D721Med (cell line): ENCODE measurements at regions not wholly inside any gene's neighbourhood (a gene's known extent, or its start where the extent isn't known, plus 50 kb on each side); places are given as distances from the start of the nearest gene placed in this dataset.
A peak's percentile ranks its signal among the peaks of the same experiment; 100 is the strongest.

Experiments
- DNase-seq: peaks from one replicate; pipeline ENCODE4 v3.0.0; 2011; ENCODE audit warnings: low spot score; ENCODE audit not compliant: insufficient read length
- FAIRE-seq: peaks from 2 replicates; lab custom pipeline; 2011; peaks lifted over from hg19 to GRCh38; lab: Jason Lieb, UNC
- TF ChIP-seq, protein P1 (sequence below): IDR thresholded peaks from 2 replicates; pipeline ENCODE4 v1.5.1; 2012; ENCODE audit warnings: mild to moderate bottlenecking, control low read depth; ENCODE audit not compliant: insufficient read depth; ENCODE audit errors: missing control alignments

DNA sequence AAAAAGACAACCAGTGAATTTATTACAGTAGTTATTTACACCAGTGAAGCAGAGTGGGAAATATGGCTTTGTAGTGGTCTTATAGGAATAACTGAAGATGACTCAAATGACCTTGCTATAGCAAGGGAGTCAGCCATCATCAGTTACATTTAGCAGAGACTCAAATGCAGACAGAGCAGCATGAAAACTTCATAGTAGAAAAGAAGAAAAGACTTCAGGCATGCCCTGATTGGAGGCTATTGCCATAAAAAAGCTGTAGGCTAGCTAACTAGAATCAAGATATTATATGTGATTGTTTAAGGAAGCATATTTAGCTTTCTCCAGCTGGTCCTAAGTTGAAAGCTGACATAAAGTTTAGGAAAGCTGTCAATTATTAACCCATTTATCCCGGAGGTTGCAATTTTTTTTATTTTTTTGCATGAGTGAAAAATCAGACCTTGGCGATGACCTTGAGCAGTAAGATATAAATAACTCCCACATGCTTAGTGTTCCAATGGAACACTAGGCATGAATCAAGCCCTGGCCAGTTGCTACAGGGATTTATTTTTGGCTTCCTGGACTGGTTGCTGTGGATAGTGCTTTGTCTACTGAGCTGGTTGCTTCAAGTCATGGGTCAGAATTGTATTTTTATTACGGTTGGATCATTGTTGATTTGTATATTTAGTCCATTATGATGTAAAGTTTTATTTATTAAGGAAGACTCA lies 675.6 kb upstream of the VRK2 start:
- no peak for DNase-seq
- TF ChIP-seq, protein P1, sequence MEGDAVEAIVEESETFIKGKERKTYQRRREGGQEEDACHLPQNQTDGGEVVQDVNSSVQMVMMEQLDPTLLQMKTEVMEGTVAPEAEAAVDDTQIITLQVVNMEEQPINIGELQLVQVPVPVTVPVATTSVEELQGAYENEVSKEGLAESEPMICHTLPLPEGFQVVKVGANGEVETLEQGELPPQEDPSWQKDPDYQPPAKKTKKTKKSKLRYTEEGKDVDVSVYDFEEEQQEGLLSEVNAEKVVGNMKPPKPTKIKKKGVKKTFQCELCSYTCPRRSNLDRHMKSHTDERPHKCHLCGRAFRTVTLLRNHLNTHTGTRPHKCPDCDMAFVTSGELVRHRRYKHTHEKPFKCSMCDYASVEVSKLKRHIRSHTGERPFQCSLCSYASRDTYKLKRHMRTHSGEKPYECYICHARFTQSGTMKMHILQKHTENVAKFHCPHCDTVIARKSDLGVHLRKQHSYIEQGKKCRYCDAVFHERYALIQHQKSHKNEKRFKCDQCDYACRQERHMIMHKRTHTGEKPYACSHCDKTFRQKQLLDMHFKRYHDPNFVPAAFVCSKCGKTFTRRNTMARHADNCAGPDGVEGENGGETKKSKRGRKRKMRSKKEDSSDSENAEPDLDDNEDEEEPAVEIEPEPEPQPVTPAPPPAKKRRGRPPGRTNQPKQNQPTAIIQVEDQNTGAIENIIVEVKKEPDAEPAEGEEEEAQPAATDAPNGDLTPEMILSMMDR, result no peak
- no peak for FAIRE-seq

DNA sequence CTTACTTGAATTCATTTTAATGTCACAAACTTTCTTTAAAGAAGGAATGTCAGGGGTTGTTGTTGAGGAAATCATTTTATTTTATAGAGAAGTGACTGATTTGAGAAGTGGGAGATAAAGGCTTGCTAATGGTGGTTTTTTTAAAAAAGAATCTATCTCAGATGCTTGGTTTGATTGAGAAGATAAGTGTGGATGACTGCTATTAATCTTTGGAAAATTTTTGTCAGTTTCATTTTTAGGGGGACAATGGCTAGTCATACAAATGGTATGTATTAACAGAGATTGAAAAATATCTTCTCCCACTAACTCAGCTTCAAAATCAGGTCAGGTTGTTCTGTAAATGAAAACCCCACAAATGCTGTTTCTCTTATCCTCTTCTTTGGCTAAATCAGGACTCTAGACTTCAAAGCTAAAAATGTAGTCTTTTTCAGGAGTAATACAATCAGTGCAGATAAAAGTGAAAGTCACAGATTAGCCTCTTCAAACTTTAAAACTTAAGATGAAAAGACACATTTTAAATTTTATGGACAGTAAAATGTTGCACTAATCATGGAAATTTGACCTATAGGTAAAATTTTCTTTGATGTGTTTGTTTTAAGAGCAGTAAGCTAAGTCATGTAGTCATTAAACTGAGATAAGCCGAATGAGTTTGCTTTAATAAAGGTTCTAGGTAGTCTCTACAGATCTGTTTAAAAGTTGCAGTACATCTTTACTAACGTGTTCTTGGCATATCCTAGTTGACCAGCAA lies 674.2 kb upstream of the VRK2 start:
- FAIRE-seq (no peak), DNase-seq (no peak)
- TF ChIP-seq, protein P1, result no peak

DNA sequence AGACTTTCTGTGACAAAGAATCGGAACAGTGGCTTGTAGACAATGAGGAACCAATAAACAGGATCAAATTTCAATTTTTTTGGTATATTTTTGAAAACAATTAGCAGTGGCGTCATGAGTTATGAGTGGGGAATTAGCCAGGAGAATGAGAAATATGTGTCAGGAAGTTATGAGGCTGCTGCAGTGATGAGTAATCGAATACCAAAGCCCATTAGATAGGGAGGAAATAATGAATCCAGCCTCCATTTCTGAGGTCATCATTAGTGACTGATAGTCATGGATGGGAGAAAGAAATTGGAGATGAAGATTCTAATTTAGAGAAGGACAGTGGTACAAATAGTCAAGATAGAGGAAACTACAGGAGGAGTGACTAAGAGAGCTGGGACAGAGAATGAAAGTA lies 673.1 kb upstream of the VRK2 start:
- no peak for FAIRE-seq
- DNase-seq, result no peak
- TF ChIP-seq, protein P1, result no peak

DNA sequence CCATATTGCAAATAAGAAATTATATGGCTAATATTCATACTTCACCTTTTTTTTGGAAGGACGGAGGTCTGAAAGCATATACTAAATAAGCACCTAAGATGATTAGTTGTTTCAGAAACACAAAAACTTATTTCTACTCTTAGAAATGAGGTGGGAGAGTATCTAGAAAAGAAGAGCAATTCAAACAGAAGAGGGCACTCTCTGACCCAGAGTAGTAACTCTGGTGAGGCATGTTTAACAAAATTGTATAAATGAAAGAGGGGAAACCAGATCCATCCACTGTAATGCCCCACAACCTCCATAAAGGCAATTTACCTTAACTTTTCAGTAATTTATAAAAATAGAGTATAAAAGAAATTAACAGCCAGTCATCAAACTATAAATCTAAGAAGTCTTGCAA lies 669.6 kb upstream of the VRK2 start:
- FAIRE-seq, result no peak
- no peak for DNase-seq
- TF ChIP-seq, protein P1, result peak; percentile 20

DNA sequence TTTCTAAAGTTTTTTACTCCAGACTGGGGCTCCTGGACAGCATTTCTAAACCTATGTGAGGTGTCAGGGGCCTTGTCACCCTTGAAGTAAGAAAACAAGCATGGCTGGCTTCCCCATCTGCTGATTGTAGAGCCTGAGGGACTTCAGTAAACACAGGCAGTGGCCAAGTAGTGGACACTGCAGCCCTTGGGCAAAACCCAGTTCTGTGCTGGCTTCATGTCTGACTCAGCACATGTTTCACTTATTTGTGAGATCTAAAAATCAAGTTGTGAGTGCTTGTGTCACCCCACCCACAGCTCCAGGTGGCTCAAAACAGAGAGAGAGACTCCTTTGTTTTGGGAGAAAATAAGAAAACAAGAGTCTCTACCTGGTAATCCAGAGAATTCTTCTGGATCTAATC lies 660.3 kb upstream of the VRK2 start:
- FAIRE-seq, result no peak
- TF ChIP-seq, protein P1, result no peak
- DNase-seq, result no peak

DNA sequence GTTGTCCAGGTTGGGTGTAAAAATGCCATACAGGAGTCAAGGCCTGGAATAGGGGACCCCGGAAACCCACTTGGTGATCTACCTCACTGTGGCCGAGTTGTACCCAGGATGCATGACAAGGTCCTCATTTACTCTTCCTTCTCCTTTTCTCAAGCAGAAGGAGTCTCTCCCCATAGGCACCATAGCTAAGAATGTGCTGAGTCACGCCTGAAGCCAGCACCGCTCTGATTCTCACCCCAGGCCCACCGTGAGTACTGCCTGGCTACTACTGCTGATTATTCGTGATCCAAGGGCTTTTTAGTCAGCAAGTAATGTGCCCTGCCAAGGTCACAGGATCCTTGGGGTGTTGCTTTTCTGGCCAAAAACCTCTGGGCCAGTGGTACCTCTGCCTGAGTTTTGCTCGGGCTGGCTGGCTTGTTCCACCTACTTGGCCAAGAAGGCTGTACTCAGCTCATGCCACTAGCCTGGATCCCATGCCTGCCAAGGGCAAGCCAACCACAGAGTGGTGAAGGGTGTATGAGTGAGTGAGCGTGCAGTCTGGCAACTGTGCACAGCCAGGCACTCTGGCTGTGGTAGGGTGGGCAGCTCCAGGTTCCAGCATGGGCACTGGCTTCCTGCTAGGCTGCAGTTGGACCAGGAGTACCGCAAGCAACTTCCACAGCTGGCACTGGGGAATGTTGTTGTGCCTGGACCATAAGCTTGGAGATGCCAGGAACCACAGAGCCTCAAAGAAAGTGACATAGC lies 650.1 kb upstream of the VRK2 start:
- DNase-seq, result no peak
- FAIRE-seq, result no peak
- TF ChIP-seq, protein P1, result no peak
